ENCODE measurements at regions not wholly inside any gene's neighbourhood (a gene's known extent, or its start where the extent isn't known, plus 50 kb on each side); places are given as distances from the start of the nearest gene placed in this dataset.
"Not testable (repeated sequence)": the region's sequence is repeated elsewhere in the genome, so short reads cannot be mapped to it uniquely, and the experiment has no call there.

DNA sequence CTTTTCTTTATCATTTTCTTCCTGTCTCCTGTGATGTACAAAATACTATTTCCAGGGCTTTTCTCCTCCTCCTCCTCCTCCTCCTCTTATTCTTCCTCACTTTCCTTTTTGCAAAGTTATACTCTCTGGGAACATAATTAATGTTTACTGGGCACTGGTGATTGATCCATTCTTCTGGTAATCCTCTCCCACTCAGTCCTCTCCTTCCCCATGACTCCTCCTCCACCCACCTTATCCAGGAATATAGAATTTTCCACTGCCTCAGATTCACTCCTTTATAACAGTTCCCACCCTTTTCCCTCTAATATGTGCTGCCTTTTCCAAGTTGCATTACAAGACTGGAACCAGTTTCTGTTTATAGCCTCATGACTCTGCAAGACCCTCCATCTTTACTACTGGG lies 62.5 kb upstream of the IYD start:
- no peaks in the 10 kb centered on the region for H3K9me3 Mint-ChIP-seq
- H3K36me3 Mint-ChIP-seq, result no peaks in the 10 kb centered on the region
- no peak overlapping the region for H3K4me3 Mint-ChIP-seq
- H3K4me1 Mint-ChIP-seq (ENCODE audit: unreplicated experiment), result peaks cover 9% of the 10 kb centered on the region
- TF ChIP-seq, protein P1, sequence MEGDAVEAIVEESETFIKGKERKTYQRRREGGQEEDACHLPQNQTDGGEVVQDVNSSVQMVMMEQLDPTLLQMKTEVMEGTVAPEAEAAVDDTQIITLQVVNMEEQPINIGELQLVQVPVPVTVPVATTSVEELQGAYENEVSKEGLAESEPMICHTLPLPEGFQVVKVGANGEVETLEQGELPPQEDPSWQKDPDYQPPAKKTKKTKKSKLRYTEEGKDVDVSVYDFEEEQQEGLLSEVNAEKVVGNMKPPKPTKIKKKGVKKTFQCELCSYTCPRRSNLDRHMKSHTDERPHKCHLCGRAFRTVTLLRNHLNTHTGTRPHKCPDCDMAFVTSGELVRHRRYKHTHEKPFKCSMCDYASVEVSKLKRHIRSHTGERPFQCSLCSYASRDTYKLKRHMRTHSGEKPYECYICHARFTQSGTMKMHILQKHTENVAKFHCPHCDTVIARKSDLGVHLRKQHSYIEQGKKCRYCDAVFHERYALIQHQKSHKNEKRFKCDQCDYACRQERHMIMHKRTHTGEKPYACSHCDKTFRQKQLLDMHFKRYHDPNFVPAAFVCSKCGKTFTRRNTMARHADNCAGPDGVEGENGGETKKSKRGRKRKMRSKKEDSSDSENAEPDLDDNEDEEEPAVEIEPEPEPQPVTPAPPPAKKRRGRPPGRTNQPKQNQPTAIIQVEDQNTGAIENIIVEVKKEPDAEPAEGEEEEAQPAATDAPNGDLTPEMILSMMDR (conservative IDR thresholded peaks at IDR 0.05), result no peak
- DNase-seq (ENCODE audit: extremely low spot score, unreplicated experiment), result no peak
- H3K27ac Mint-ChIP-seq, result no peak overlapping the region
- H3K27me3 Mint-ChIP-seq, result peaks cover 5% of the 10 kb centered on the region

DNA sequence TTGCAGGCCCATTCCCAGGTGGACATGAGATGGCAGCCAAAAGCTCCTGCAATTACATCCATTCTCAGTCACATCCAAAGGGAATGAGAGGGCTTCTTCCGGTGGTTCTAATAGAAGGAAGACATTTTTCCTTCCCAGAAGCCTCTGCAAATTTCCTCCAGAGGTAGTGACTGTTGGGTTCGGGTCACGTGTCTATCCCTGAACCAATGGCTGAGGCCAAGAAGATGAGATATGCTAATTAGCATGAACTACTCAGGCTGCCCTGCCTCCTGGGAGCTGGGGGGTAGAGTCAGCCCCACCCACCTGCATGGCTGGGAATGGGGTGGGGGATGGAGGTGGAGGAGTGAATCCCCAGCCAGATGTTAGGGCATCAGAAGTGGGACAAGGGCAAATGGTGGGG lies 61.3 kb upstream of the IYD start:
- Mint-ChIP-seq H3K27me3 (peaks cover 8% of the 10 kb centered on the region), H3K27ac (no peak overlapping the region), H3K4me3 (no peak overlapping the region), H3K9me3 (peaks cover 5% of the 10 kb centered on the region), H3K4me1 (ENCODE audit: unreplicated experiment) (peaks cover 4% of the 10 kb centered on the region), H3K36me3 (no peaks in the 10 kb centered on the region)
- TF ChIP-seq, protein P1 (conservative IDR thresholded peaks at IDR 0.05), result no peak
- DNase-seq (ENCODE audit: extremely low spot score, unreplicated experiment), result no peak

DNA sequence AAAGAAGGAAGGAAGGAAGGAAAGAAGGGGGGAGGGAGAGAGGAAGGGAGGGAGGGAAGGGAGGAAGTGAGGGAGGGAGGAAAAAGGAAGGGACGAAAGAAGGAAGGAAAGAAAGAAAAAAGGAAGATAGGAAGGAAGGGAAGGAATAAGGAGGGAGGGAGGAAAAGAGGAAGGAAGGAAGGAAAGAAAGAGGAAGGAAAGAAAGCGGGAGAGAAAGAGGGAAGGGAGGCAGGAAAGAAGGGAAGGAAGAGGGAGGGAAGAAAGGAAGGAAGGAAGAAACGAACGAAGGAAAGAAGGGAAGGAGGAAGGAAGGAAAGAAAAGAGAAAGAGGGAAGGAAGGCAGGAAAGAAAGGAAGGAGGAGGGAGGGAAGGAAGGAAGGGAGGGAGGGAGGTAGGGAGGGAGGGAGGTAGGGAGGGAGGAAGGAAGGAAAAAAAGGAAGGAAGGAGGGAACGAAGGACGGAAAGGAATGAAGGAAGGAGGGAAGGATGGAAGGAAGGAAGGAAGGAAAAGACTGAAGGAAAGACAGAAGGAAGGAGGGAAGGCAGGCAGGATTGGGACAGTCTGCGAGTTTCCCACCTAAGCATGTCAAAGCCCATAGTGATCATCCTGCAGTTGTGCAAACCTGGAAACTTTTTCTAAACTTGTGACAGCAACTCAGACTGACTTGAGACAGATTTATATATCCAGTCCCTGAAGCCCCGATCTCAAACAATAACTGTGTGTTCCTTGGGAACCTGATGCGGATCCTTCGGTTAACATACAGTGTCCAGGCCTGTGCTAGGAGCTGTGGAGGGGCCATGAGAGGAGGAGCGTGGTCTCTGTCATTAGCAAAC lies 59.8 kb upstream of the IYD start:
- Mint-ChIP-seq H3K36me3 (no peaks in the 10 kb centered on the region), H3K4me1 (ENCODE audit: unreplicated experiment) (no peaks in the 10 kb centered on the region), H3K27me3 (peaks cover 8% of the 10 kb centered on the region), H3K27ac (no peak overlapping the region), H3K4me3 (no peak overlapping the region), H3K9me3 (peaks cover 5% of the 10 kb centered on the region)
- TF ChIP-seq, protein P1 (conservative IDR thresholded peaks at IDR 0.05), result no peak
- DNase-seq (ENCODE audit: extremely low spot score, unreplicated experiment), result no peak

DNA sequence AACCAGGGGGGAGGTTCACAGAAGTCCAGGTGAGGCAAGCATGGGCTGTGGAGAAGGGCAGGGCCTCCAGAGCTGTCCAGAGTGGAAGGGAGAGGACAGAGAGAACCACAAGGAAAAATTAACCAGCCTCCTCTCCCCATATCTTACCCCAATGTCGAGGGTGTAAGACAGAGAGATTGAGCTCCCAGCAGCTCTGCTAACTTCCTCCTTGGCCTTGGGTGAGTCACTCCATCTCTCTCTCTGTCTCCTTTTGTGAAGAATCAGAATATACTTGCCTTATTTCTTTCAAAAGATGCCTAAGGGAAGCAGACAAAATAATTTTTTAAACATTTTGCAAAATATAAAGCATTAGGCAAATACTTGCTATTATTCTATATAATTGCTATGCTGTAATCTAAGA lies 58.3 kb upstream of the IYD start:
- TF ChIP-seq, protein P1 (conservative IDR thresholded peaks at IDR 0.05), result no peak
- Mint-ChIP-seq H3K36me3 (no peaks in the 10 kb centered on the region), H3K9me3 (peaks cover 5% of the 10 kb centered on the region), H3K27ac (no peak overlapping the region), H3K27me3 (peaks cover 8% of the 10 kb centered on the region), H3K4me1 (ENCODE audit: unreplicated experiment) (peaks cover 5% of the 10 kb centered on the region), H3K4me3 (no peak overlapping the region)
- DNase-seq (ENCODE audit: extremely low spot score, unreplicated experiment), result no peak

DNA sequence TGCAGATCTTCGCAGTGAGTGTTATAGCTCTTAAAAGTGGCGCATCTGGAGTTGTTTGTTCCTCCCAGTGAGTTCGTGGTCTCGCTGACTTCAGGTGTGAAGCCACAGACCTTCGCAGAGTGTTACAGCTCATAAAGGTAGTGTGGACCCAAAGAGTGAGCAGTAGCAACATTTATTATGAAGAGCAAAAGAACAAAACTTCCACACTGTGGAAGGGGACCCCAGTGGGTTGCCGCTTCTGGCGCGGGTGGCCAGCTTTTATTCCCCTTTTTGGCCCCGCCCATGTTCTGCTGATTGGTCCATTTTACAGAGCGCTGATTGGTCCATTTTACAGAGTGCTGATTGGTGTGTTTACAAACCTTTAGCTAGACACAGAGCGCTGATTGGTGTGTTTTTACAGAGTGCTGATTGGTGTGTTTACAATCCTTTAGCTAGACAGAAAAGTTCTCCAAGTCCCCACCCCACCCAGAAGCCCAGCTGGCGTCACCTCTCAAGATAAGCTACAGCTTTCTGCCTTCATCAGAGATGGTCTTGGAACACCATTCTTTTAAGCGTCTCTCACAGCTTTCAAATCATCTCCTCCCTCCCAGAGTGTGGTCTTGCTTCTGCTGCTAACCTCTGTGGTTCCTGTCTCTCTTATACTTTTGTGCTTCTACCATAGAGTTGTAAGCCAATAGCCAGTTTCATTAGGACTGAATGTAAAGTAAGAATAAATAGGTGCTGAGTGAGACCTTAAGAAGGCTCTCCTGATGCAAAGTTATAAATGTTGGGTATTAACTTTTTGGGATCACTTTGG lies 57.5 kb upstream of the IYD start:
- H3K4me1 Mint-ChIP-seq (ENCODE audit: unreplicated experiment); H3K27me3 Mint-ChIP-seq; H3K9me3 Mint-ChIP-seq; H3K4me3 Mint-ChIP-seq; DNase-seq (ENCODE audit: extremely low spot score, unreplicated experiment); H3K36me3 Mint-ChIP-seq; H3K27ac Mint-ChIP-seq: not testable (repeated sequence)

DNA sequence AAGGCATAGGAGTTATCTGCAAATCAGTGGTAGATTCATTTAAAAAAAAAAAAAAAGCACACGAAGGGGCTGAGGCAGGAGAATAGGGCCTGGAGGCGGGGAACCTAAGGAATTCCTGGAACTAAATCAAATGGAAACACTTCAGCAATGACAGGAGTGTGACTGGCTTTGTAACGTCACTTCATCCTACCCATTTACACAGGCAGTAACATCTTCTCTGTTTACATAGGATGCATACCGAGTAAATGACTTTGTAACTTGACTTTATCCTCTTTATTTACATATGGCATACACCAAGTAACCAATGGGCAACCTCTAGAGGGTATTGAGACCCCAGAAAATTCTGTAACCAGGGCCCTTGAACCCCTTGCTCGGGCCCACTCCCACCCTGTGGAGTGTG lies 56.4 kb upstream of the IYD start:
- peaks cover 6% of the 10 kb centered on the region for H3K27me3 Mint-ChIP-seq
- H3K9me3 Mint-ChIP-seq, result peaks cover 5% of the 10 kb centered on the region
- H3K4me1 Mint-ChIP-seq (ENCODE audit: unreplicated experiment), result peaks cover 5% of the 10 kb centered on the region

More for the DNA sequence above, 56.4 kb upstream of the IYD start:
- Mint-ChIP-seq H3K36me3 (no peaks in the 10 kb centered on the region), H3K4me3 (no peak overlapping the region), H3K27ac (no peak overlapping the region)
- DNase-seq (ENCODE audit: extremely low spot score, unreplicated experiment), result no peak
- TF ChIP-seq, protein P1 (conservative IDR thresholded peaks at IDR 0.05), result no peak

Data from type B pancreatic cell (in vitro differentiated cells).